ENCODE measurements at regions not wholly inside any gene's neighbourhood (a gene's known extent, or its start where the extent isn't known, plus 50 kb on each side); places are given as distances from the start of the nearest gene placed in this dataset.

- Histone ChIP-seq H3F3A (ENCODE audit: insufficient read depth, low read length) (no peaks in the 10 kb centered on the region), H3K4me1 (ENCODE audit: insufficient read depth, low read length, severe bottlenecking) (no peaks in the 10 kb centered on the region), H3K27me3 (ENCODE audit: insufficient read depth, low read length) (no peaks in the 10 kb centered on the region), H3K27ac (ENCODE audit: low read depth, low read length, poor library complexity, severe bottlenecking) (no peak overlapping the region), H4K20me1 (ENCODE audit: insufficient read depth, low read length) (no peaks in the 10 kb centered on the region), H3K4me3 (ENCODE audit: low read depth, low read length, poor library complexity, severe bottlenecking) (no peak overlapping the region), H3K9me2 (ENCODE audit: low read depth, low read length) (no peaks in the 10 kb centered on the region), H3K4me2 (ENCODE audit: low read length) (no peak overlapping the region), H3K79me2 (ENCODE audit: insufficient read depth, low read length) (no peaks in the 10 kb centered on the region), H3K36me3 (ENCODE audit: insufficient read depth, low read length) (no peaks in the 10 kb centered on the region), H3K9me3 (ENCODE audit: low read length) (no peaks in the 10 kb centered on the region), H2AFZ (ENCODE audit: low read length) (no peak overlapping the region), H3K9ac (ENCODE audit: low read length) (no peak overlapping the region)
- TF ChIP-seq CTCF (IDR thresholded peaks at IDR 0.05; ENCODE audit: low read length) (no peak), EZH2 (IDR thresholded peaks at IDR 0.05; ENCODE audit: borderline replicate concordance, low read length) (no peak)
Measured at GRCh38 chr5:71873191-71873591, 154.1 kb downstream of the CARTPT start.

GRCh38 chr5:71874521-71874920 lies 155.4 kb downstream of the CARTPT start:
- TF ChIP-seq CTCF (IDR thresholded peaks at IDR 0.05; ENCODE audit: low read length) (no peak), EZH2 (IDR thresholded peaks at IDR 0.05; ENCODE audit: borderline replicate concordance, low read length) (no peak)
- Histone ChIP-seq H3K9me2 (ENCODE audit: low read depth, low read length) (no peaks in the 10 kb centered on the region), H3K9me3 (ENCODE audit: low read length) (no peaks in the 10 kb centered on the region), H3K36me3 (ENCODE audit: insufficient read depth, low read length) (no peaks in the 10 kb centered on the region), H2AFZ (ENCODE audit: low read length) (no peak overlapping the region), H3K9ac (ENCODE audit: low read length) (no peak overlapping the region), H3K4me2 (ENCODE audit: low read length) (no peak overlapping the region), H3K27me3 (ENCODE audit: insufficient read depth, low read length) (no peaks in the 10 kb centered on the region), H3K4me3 (ENCODE audit: low read depth, low read length, poor library complexity, severe bottlenecking) (no peak overlapping the region), H3K4me1 (ENCODE audit: insufficient read depth, low read length, severe bottlenecking) (no peaks in the 10 kb centered on the region), H3K79me2 (ENCODE audit: insufficient read depth, low read length) (no peaks in the 10 kb centered on the region), H3F3A (ENCODE audit: insufficient read depth, low read length) (no peaks in the 10 kb centered on the region), H3K27ac (ENCODE audit: low read depth, low read length, poor library complexity, severe bottlenecking) (no peak overlapping the region), H4K20me1 (ENCODE audit: insufficient read depth, low read length) (no peaks in the 10 kb centered on the region)

GRCh38 chr5:71877511-71877910 lies 158.4 kb downstream of the CARTPT start:
- no peaks in the 10 kb centered on the region for H4K20me1 ChIP-seq (ENCODE audit: insufficient read depth, low read length)
- no peak overlapping the region for H2AFZ ChIP-seq (ENCODE audit: low read length)
- H3K4me1 ChIP-seq (ENCODE audit: insufficient read depth, low read length, severe bottlenecking): no peaks in the 10 kb centered on the region

More at GRCh38 chr5:71877511-71877910, 158.4 kb downstream of the CARTPT start:
- H3K79me2 ChIP-seq (ENCODE audit: insufficient read depth, low read length): no peaks in the 10 kb centered on the region
- no peak overlapping the region for H3K27ac ChIP-seq (ENCODE audit: low read depth, low read length, poor library complexity, severe bottlenecking)
- no peak overlapping the region for H3K4me2 ChIP-seq (ENCODE audit: low read length)
- no peak for TF ChIP-seq EZH2 (IDR thresholded peaks at IDR 0.05; ENCODE audit: borderline replicate concordance, low read length)
- TF ChIP-seq CTCF (IDR thresholded peaks at IDR 0.05; ENCODE audit: low read length): no peak
- no peak overlapping the region for H3K4me3 ChIP-seq (ENCODE audit: low read depth, low read length, poor library complexity, severe bottlenecking)
- no peaks in the 10 kb centered on the region for H3K36me3 ChIP-seq (ENCODE audit: insufficient read depth, low read length)
- H3K9me3 ChIP-seq (ENCODE audit: low read length): no peaks in the 10 kb centered on the region
- H3K27me3 ChIP-seq (ENCODE audit: insufficient read depth, low read length): 0 out of 2 replicates have a peak, but pooled peaks cover 3% of the 10 kb centered on the region
- H3K9ac ChIP-seq (ENCODE audit: low read length): no peak overlapping the region
- H3K9me2 ChIP-seq (ENCODE audit: low read depth, low read length): no peaks in the 10 kb centered on the region
- no peaks in the 10 kb centered on the region for H3F3A ChIP-seq (ENCODE audit: insufficient read depth, low read length)

Data from OCI-LY1 (cell line).